A673 (cell line): ENCODE measurements at regions not wholly inside any gene's neighbourhood (a gene's known extent, or its start where the extent isn't known, plus 50 kb on each side); places are given as distances from the start of the nearest gene placed in this dataset.

ENCODE experiments used
- BruUV-seq: library from RNA; stranded (reverse); fragments of 400-500 nt; replicated peaks from 2 replicates; lab custom pipeline; 2021; lab: Mats Ljungman, UMichigan
- CTCF ChIA-PET: fragments of 300-600 bp; sonication (Branson Sonifier 250); formaldehyde crosslinking; loops from one replicate; lab custom pipeline; 2022; ENCODE audit warnings: antibody characterized with exemption; lab: Charles Lee
- POLR2A ChIA-PET: fragments of 300-600 bp; sonication (Branson Sonifier 250); formaldehyde crosslinking; loops from one replicate; lab custom pipeline; 2022; ENCODE audit warnings: antibody characterized with exemption; ENCODE audit not compliant: low non-redundant PET; lab: Charles Lee
- DNase-seq: peaks from one replicate; pipeline ENCODE4 v3.0.0-alpha.2; 2015; ENCODE audit warnings: low spot score
- H3K27ac ChIP-seq: fragments of 200-600 bp; sonication (generic); 2 replicates; pipeline ENCODE4 v1.5.1; 2016; ENCODE audit warnings: mixed run types, low read depth, mild to moderate bottlenecking, mixed read lengths, antibody characterized with exemption, low read length; ENCODE audit not compliant: poor library complexity, severe bottlenecking
- H3K27me3 ChIP-seq: fragments of 200-600 bp; sonication (generic); replicated peaks from 2 replicates; pipeline ENCODE4 v1.6.1; 2017; ENCODE audit warnings: mixed run types, low read depth, mild to moderate bottlenecking, mixed read lengths, antibody characterized with exemption, low read length; ENCODE audit not compliant: insufficient read depth, poor library complexity
- H3K36me3 ChIP-seq: fragments of 200-600 bp; sonication (generic); 2 replicates; pipeline ENCODE4 v1.6.1; 2016; ENCODE audit warnings: mixed run types, mild to moderate bottlenecking, mixed read lengths, antibody characterized with exemption, low read length; ENCODE audit not compliant: insufficient read depth, poor library complexity, severe bottlenecking
- H3K4me1 ChIP-seq: fragments of 200-600 bp; sonication (generic); 2 replicates; pipeline ENCODE4 v1.6.1; 2017; ENCODE audit warnings: mixed run types, mild to moderate bottlenecking, mixed read lengths, antibody characterized with exemption, low read length; ENCODE audit not compliant: insufficient read depth, poor library complexity, severe bottlenecking
- H3K4me3 ChIP-seq: fragments of 200-600 bp; sonication (generic); 2 replicates; pipeline ENCODE4 v1.5.1; 2016; ENCODE audit warnings: low read depth, mixed run types, mild to moderate bottlenecking, mixed read lengths, low read length; ENCODE audit not compliant: poor library complexity, severe bottlenecking
- H3K9me3 ChIP-seq: fragments of 200-600 bp; sonication (generic); 2 replicates; pipeline ENCODE4 v1.6.1; 2016; ENCODE audit warnings: mixed run types, low read depth, mild to moderate bottlenecking, mixed read lengths, antibody characterized with exemption, low read length; ENCODE audit not compliant: poor library complexity, severe bottlenecking
- EZH2 ChIP-seq: fragments of 200-600 bp; sonication (generic); IDR thresholded peaks from 2 replicates; pipeline ENCODE4 v1.6.1; 2017; ENCODE audit warnings: borderline replicate concordance, low read depth, mild to moderate bottlenecking, mixed read lengths, antibody characterized with exemption, low read length; ENCODE audit not compliant: poor library complexity, severe bottlenecking
- intact Hi-C: fragments of 100-400 bp; cut with micrococcal nuclease; formaldehyde crosslinking; loops from one replicate; pipeline ENCODE4 v1.10.0; 2022; ENCODE audit not compliant: unreplicated experiment
- TF ChIP-seq, protein P1 (sequence below): fragments of 300-800, 200-600 bp; sonication (generic); conservative IDR thresholded peaks from 2 replicates; pipeline ENCODE4 v1.5.1; 2017; ENCODE audit warnings: low read depth, mild to moderate bottlenecking, antibody characterized with exemption, low read length, moderate library complexity, mixed read lengths

DNA sequence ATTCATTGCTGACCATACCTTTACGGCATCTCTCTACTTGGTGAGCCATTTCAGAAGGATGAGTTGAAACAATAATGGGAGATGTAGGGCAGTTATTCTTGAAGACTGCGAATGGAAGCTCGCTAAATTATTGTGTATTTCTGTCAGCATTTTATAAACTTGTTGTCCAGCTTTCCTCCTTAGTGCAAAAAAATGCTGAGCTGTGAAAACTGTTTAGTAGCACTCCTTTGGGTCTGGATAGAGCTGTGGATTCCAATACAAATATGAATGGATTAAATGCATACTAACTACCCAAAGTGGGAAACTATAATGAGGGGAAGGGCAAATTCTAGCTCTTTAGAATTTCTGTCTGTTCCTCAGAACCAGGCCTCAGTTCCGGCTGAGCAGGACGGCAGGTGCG lies 461.6 kb downstream of the TXNL1 start:
- BruUV-seq, result no TSS peak
- no peak overlapping the region for H3K27ac ChIP-seq
- ChIA-PET CTCF (no interaction called here), POLR2A (no interaction called here)
- intact Hi-C loops, result no loop called here
- peaks cover 19% of the 10 kb centered on the region for H3K27me3 ChIP-seq
- no peaks in the 10 kb centered on the region for H3K4me1 ChIP-seq
- H3K9me3 ChIP-seq, result no peaks in the 10 kb centered on the region
- H3K4me3 ChIP-seq, result no peak overlapping the region
- H3K36me3 ChIP-seq, result no peaks in the 10 kb centered on the region
- no peak for DNase-seq
- TF ChIP-seq, protein P1, sequence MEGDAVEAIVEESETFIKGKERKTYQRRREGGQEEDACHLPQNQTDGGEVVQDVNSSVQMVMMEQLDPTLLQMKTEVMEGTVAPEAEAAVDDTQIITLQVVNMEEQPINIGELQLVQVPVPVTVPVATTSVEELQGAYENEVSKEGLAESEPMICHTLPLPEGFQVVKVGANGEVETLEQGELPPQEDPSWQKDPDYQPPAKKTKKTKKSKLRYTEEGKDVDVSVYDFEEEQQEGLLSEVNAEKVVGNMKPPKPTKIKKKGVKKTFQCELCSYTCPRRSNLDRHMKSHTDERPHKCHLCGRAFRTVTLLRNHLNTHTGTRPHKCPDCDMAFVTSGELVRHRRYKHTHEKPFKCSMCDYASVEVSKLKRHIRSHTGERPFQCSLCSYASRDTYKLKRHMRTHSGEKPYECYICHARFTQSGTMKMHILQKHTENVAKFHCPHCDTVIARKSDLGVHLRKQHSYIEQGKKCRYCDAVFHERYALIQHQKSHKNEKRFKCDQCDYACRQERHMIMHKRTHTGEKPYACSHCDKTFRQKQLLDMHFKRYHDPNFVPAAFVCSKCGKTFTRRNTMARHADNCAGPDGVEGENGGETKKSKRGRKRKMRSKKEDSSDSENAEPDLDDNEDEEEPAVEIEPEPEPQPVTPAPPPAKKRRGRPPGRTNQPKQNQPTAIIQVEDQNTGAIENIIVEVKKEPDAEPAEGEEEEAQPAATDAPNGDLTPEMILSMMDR, result no peak
- no peak for TF ChIP-seq EZH2

DNA sequence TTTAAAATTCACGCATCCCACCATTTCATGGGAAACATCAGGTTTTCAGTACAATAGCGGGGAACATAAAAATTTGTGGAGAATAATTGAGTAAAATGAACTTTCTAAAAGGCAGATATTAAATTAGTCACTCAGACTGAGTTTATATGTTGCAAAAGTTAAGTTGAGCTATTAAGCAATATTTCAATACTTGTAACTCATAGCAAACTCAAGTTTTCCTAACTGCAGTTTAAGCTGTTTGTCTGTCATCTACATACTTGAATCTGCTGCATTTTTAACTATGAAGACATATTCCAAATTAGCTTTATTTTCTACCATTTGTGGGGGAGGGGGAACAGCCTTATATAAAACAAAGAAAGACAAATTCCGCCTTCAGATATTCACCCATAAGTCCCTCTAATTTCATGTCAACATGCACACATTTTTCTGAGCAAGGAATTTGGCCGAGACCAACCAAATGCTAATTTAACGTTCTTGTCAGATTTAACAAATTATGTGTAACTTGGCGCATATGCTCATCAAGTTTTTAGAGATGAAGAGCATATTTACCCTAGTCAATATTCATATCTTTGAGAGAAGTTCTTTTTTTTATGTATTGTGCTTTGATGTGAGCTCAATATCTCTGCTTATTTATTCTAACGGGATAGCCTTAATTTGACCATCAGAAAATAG lies 462.9 kb downstream of the TXNL1 start:
- intact Hi-C loops, result no loop called here
- Histone ChIP-seq H3K9me3 (no peaks in the 10 kb centered on the region), H3K27ac (no peak overlapping the region), H3K4me3 (no peak overlapping the region), H3K36me3 (no peaks in the 10 kb centered on the region), H3K27me3 (peaks cover 19% of the 10 kb centered on the region), H3K4me1 (no peaks in the 10 kb centered on the region)
- no TSS peak for BruUV-seq
- CTCF ChIA-PET, result no interaction called here
- TF ChIP-seq, protein P1, result no peak
- TF ChIP-seq EZH2, result no peak
- POLR2A ChIA-PET, result no interaction called here
- DNase-seq, result no peak

DNA sequence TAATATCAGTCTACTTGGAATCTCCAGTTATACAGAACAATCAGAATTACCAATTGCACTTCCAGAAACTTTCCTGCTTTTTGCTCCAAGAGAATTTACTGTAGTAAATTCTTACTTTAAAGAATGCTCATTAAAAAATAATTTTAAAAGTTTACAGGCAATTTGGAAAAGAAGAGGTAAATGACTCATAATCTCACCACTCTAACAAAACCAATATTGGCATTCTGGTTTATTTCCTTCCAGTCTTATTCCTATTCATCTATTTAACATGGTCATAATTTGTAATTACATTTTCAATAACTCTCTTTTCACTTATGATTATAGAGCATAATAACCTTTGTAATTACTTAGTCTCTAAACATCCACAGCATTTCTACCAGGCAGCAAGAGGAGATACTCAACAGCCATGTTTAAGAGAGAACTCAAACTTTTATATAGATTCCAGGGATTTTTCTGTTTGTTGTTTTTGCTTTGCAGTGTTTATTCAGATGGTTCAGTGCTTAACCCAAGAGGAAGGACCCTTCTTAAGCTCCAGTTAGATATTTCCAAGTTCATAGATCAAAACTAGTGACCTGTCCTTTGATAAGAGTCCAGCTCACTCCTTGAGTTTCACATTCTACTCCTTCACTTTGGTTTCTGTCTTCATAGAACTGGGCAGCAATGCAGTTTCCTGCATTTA lies 464.7 kb downstream of the TXNL1 start:
- Histone ChIP-seq H3K4me1 (no peaks in the 10 kb centered on the region), H3K4me3 (no peak overlapping the region), H3K9me3 (no peaks in the 10 kb centered on the region), H3K27me3 (peaks cover 18% of the 10 kb centered on the region), H3K27ac (no peak overlapping the region), H3K36me3 (no peaks in the 10 kb centered on the region)
- ChIA-PET CTCF (no interaction called here), POLR2A (no interaction called here)
- no TSS peak for BruUV-seq
- TF ChIP-seq, protein P1, result no peak
- no peak for TF ChIP-seq EZH2
- no peak for DNase-seq
- intact Hi-C loops, result no loop called here
